Fibroblast of skin of left quadriceps (primary cell): ENCODE measurements at regions not wholly inside any gene's neighbourhood (a gene's known extent, or its start where the extent isn't known, plus 50 kb on each side); places are given as distances from the start of the nearest gene placed in this dataset.
"Not testable (repeated sequence)": the region's sequence is repeated elsewhere in the genome, so short reads cannot be mapped to it uniquely, and the experiment has no call there.

Experiments
- DNase-seq, 2 experiments: peaks; one replicate each; pipeline ENCODE4 v3.0.0-alpha.2; 2013; ENCODE audit warnings: low read depth in 2 of 2

GRCh38 chr7:112540839-112541577 is 60.2 kb downstream of the LSMEM1 start:
- DNase-seq = no peak

GRCh38 chr7:112546723-112547513 is 66.1 kb downstream of the LSMEM1 start:
- no peak for DNase-seq

GRCh38 chr7:112547916-112548315 is 67.1 kb downstream of the LSMEM1 start:
- no peak for DNase-seq

GRCh38 chr7:112550468-112551060 is 69.8 kb downstream of the LSMEM1 start:
- peak; percentile 29 to 36 for DNase-seq

GRCh38 chr7:112551521-112551920 is 70.7 kb downstream of the LSMEM1 start:
- DNase-seq = not testable (repeated sequence)

- no peak for DNase-seq
Measured at GRCh38 chr7:112554591-112554990, 73.8 kb downstream of the LSMEM1 start.

GRCh38 chr7:112556633-112557032 is 75.8 kb downstream of the LSMEM1 start:
- no peak for DNase-seq

GRCh38 chr7:112566442-112567324 is 85.9 kb downstream of the LSMEM1 start:
- DNase-seq = no peak

GRCh38 chr7:112567388-112567787 is 86.6 kb downstream of the LSMEM1 start:
- no peak for DNase-seq

GRCh38 chr7:112571852-112572607 is 91.2 kb downstream of the LSMEM1 start:
- DNase-seq = no peak

- DNase-seq = no peak
Measured at GRCh38 chr7:112572669-112573301, 92.0 kb downstream of the LSMEM1 start.

GRCh38 chr7:112573302-112574039 is 92.7 kb downstream of the LSMEM1 start:
- no peak for DNase-seq

- DNase-seq = no peak
Measured at GRCh38 chr7:112575864-112576263, 95.1 kb downstream of the LSMEM1 start.

- no peak for DNase-seq
Measured at GRCh38 chr7:112579388-112579787, 98.6 kb downstream of the LSMEM1 start.

- no peak for DNase-seq
Measured at GRCh38 chr7:112580717-112581435, 100.1 kb downstream of the LSMEM1 start.

- DNase-seq = no peak
Measured at GRCh38 chr7:112581529-112581928, 100.7 kb downstream of the LSMEM1 start.

- DNase-seq = no peak
Measured at GRCh38 chr7:112584290-112584689, 103.5 kb downstream of the LSMEM1 start.

GRCh38 chr7:112587504-112587903 is 106.7 kb downstream of the LSMEM1 start:
- no peak for DNase-seq
